Hepatocyte (in vitro differentiated cells): ENCODE measurements at regions not wholly inside any gene's neighbourhood (a gene's known extent, or its start where the extent isn't known, plus 50 kb on each side); places are given as distances from the start of the nearest gene placed in this dataset.

ENCODE experiments used
- DNase-seq: peaks from one replicate; pipeline ENCODE4 v3.0.0-alpha.2; 2016; ENCODE audit warnings: low spot score
- H2AFZ ChIP-seq: fragments of 200-600 bp; sonication (generic); 2 replicates; pipeline ENCODE4 v1.6.0; 2016; ENCODE audit warnings: antibody characterized with exemption, mild to moderate bottlenecking
- H3K27ac ChIP-seq: fragments of 200-600 bp; sonication (generic); 2 replicates; pipeline ENCODE4 v1.5.1; 2016; ENCODE audit warnings: mild to moderate bottlenecking
- H3K27me3 ChIP-seq: fragments of 200-600 bp; sonication (generic); 2 replicates; pipeline ENCODE4 v1.6.1; 2016
- H3K36me3 ChIP-seq: fragments of 200-600 bp; sonication (generic); replicated peaks from 2 replicates; pipeline ENCODE4 v1.5.1; 2016; ENCODE audit warnings: low read depth; ENCODE audit not compliant: insufficient read depth
- H3K4me1 ChIP-seq: fragments of 200-600 bp; sonication (generic); 2 replicates; pipeline ENCODE4 v1.5.1; 2016; ENCODE audit warnings: mild to moderate bottlenecking, moderate library complexity; ENCODE audit not compliant: insufficient read depth
- H3K4me2 ChIP-seq: fragments of 200-600 bp; sonication (generic); 2 replicates; pipeline ENCODE4 v1.6.0; 2016
- H3K4me3 ChIP-seq: fragments of 200-600 bp; sonication (generic); 2 replicates; pipeline ENCODE4 v1.5.1; 2016; ENCODE audit warnings: mild to moderate bottlenecking
- H3K79me2 ChIP-seq: fragments of 200-600 bp; sonication (generic); 2 replicates; pipeline ENCODE4 v1.6.0; 2017; ENCODE audit warnings: mild to moderate bottlenecking
- H3K9me2 ChIP-seq: fragments of 200-600 bp; sonication (generic); replicated peaks from 2 replicates; pipeline ENCODE4 v1.6.0; 2017; ENCODE audit warnings: mild to moderate bottlenecking; ENCODE audit not compliant: insufficient read depth
- H3K9me3 ChIP-seq: fragments of 200-600 bp; sonication (generic); 2 replicates; pipeline ENCODE4 v1.5.1; 2016; ENCODE audit warnings: low read depth, mild to moderate bottlenecking
- H4K20me1 ChIP-seq: fragments of 200-600 bp; sonication (generic); 2 replicates; pipeline ENCODE4 v1.6.0; 2016; ENCODE audit warnings: mild to moderate bottlenecking; ENCODE audit not compliant: insufficient read depth, poor library complexity, severe bottlenecking
- EZH2 ChIP-seq: fragments of 200-600 bp; sonication (generic); IDR thresholded peaks from 2 replicates; pipeline ENCODE4 v1.6.1; 2016; ENCODE audit warnings: antibody characterized with exemption, mild to moderate bottlenecking, borderline replicate concordance
- EZH2phosphoT487 ChIP-seq: fragments of 200-600 bp; sonication (generic); IDR thresholded peaks from one replicate; pipeline ENCODE4 v1.6.1; 2018; ENCODE audit warnings: antibody characterized with exemption, mild to moderate bottlenecking, low read depth, moderate library complexity; ENCODE audit not compliant: unreplicated experiment, severe bottlenecking
- WGBS: methylation state at CpG from one replicate; pipeline ENCODE4 v1.1.6; 2016; ENCODE audit warnings: low lambda C conversion rate; ENCODE audit errors: missing lambda C conversion rate; 5-methylcytosine and 5-hydroxymethylcytosine counted together
- TF ChIP-seq, protein P1 (sequence below): fragments of 200-600 bp; sonication (generic); IDR thresholded peaks from 2 replicates; pipeline ENCODE4 v1.5.1; 2016; ENCODE audit warnings: antibody characterized with exemption, mild to moderate bottlenecking; ENCODE audit not compliant: poor library complexity

GRCh38 chr2:34294961-34295360 is 695.9 kb upstream of the FAM98A start:
- no peak overlapping the region for H3K4me3 ChIP-seq
- H3K79me2 ChIP-seq, result no peaks in the 10 kb centered on the region
- no peak overlapping the region for H2AFZ ChIP-seq
- H4K20me1 ChIP-seq, result no peaks in the 10 kb centered on the region
- WGBS, result 91% methylated on average over 4 of the region's 4 CpGs
- TF ChIP-seq EZH2, result no peak
- TF ChIP-seq, protein P1, sequence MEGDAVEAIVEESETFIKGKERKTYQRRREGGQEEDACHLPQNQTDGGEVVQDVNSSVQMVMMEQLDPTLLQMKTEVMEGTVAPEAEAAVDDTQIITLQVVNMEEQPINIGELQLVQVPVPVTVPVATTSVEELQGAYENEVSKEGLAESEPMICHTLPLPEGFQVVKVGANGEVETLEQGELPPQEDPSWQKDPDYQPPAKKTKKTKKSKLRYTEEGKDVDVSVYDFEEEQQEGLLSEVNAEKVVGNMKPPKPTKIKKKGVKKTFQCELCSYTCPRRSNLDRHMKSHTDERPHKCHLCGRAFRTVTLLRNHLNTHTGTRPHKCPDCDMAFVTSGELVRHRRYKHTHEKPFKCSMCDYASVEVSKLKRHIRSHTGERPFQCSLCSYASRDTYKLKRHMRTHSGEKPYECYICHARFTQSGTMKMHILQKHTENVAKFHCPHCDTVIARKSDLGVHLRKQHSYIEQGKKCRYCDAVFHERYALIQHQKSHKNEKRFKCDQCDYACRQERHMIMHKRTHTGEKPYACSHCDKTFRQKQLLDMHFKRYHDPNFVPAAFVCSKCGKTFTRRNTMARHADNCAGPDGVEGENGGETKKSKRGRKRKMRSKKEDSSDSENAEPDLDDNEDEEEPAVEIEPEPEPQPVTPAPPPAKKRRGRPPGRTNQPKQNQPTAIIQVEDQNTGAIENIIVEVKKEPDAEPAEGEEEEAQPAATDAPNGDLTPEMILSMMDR, result no peak
- TF ChIP-seq EZH2phosphoT487, result no peak
- H3K9me2 ChIP-seq, result no peaks in the 10 kb centered on the region
- no peaks in the 10 kb centered on the region for H3K36me3 ChIP-seq
- H3K27ac ChIP-seq, result no peak overlapping the region
- no peak overlapping the region for H3K4me2 ChIP-seq
- no peak for DNase-seq
- no peaks in the 10 kb centered on the region for H3K27me3 ChIP-seq
- H3K9me3 ChIP-seq, result no peaks in the 10 kb centered on the region
- no peaks in the 10 kb centered on the region for H3K4me1 ChIP-seq

GRCh38 chr2:34291076-34291475 is 692.0 kb upstream of the FAM98A start:
- no peaks in the 10 kb centered on the region for H3K4me1 ChIP-seq
- no peak for DNase-seq
- H3K27me3 ChIP-seq, result no peaks in the 10 kb centered on the region
- no peak overlapping the region for H3K27ac ChIP-seq
- H3K36me3 ChIP-seq, result no peaks in the 10 kb centered on the region
- no peaks in the 10 kb centered on the region for H4K20me1 ChIP-seq
- TF ChIP-seq, protein P1, result no peak
- TF ChIP-seq EZH2, result no peak
- no peak for TF ChIP-seq EZH2phosphoT487
- no peaks in the 10 kb centered on the region for H3K9me2 ChIP-seq
- 91% methylated on average over 1 of the region's 1 CpG for WGBS
- no peak overlapping the region for H3K4me3 ChIP-seq
- no peak overlapping the region for H3K4me2 ChIP-seq
- no peaks in the 10 kb centered on the region for H3K9me3 ChIP-seq
- H2AFZ ChIP-seq, result no peak overlapping the region
- no peaks in the 10 kb centered on the region for H3K79me2 ChIP-seq

- no peak overlapping the region for H3K27ac ChIP-seq
- no peak overlapping the region for H2AFZ ChIP-seq
- no peak for DNase-seq
- H3K27me3 ChIP-seq, result no peaks in the 10 kb centered on the region
- TF ChIP-seq EZH2 (no peak), EZH2phosphoT487 (no peak)
- TF ChIP-seq, protein P1, result no peak
- no peaks in the 10 kb centered on the region for H3K9me2 ChIP-seq
- no peak overlapping the region for H3K4me3 ChIP-seq
- no peaks in the 10 kb centered on the region for H3K4me1 ChIP-seq
- no peaks in the 10 kb centered on the region for H3K79me2 ChIP-seq
- no peaks in the 10 kb centered on the region for H3K36me3 ChIP-seq
- no peak overlapping the region for H3K4me2 ChIP-seq
- no peaks in the 10 kb centered on the region for H3K9me3 ChIP-seq
- no peaks in the 10 kb centered on the region for H4K20me1 ChIP-seq
Observed at GRCh38 chr2:34288016-34288415, 688.9 kb upstream of the FAM98A start.

GRCh38 chr2:34280606-34281005 is 681.5 kb upstream of the FAM98A start:
- Histone ChIP-seq H3K4me1 (no peaks in the 10 kb centered on the region), H3K36me3 (no peaks in the 10 kb centered on the region), H3K4me3 (no peak overlapping the region), H3K27ac (no peak overlapping the region), H2AFZ (no peak overlapping the region), H3K27me3 (no peaks in the 10 kb centered on the region), H3K9me2 (no peaks in the 10 kb centered on the region), H3K4me2 (no peak overlapping the region), H3K79me2 (no peaks in the 10 kb centered on the region), H3K9me3 (no peaks in the 10 kb centered on the region), H4K20me1 (no peaks in the 10 kb centered on the region)
- no peak for DNase-seq
- 89% methylated on average over 1 of the region's 1 CpG for WGBS
- TF ChIP-seq, protein P1, result no peak
